ENCODE measurements at regions not wholly inside any gene's neighbourhood (a gene's known extent, or its start where the extent isn't known, plus 50 kb on each side); places are given as distances from the start of the nearest gene placed in this dataset.

GRCh38 chrX:109934935-109935334 is 68.0 kb upstream of the TMEM164 start:
- no peaks in the 10 kb centered on the region for H3K36me3 ChIP-seq (replicated peaks in 1 of 2; ENCODE audit: insufficient read depth in 1 of 2, low read depth in 2 of 2)
- TF ChIP-seq CTCF (IDR thresholded peaks at IDR 0.05) (no peak), POLR2A (IDR thresholded peaks at IDR 0.05) (no peak)
- H3K4me3 ChIP-seq = no peak overlapping the region
- intact Hi-C loops (cut with DNase I) = no loop called here
- ATAC-seq (no peak), DNase-seq (no peak)
- no peak overlapping the region for H3K27ac ChIP-seq
- H3K27me3 ChIP-seq = no peaks in the 10 kb centered on the region
- H3K9me3 ChIP-seq = no peaks in the 10 kb centered on the region
- no peaks in the 10 kb centered on the region for H3K4me1 ChIP-seq
- WGBS, 2 donors = 61 to 71% methylated on average over 5 of the region's 5 CpGs

- no peaks in the 10 kb centered on the region for H3K27me3 ChIP-seq
- no peak for DNase-seq
- TF ChIP-seq POLR2A (IDR thresholded peaks at IDR 0.05) (no peak), CTCF (IDR thresholded peaks at IDR 0.05) (no peak)
- intact Hi-C loops (cut with DNase I) = no loop called here
- no peak overlapping the region for H3K4me3 ChIP-seq
- ATAC-seq = no peak
- no peak overlapping the region for H3K27ac ChIP-seq
- no peaks in the 10 kb centered on the region for H3K4me1 ChIP-seq
- no peaks in the 10 kb centered on the region for H3K9me3 ChIP-seq
- WGBS, 2 donors = 96 to 100% methylated on average over 1 to 3 of the region's 3 CpGs
- H3K36me3 ChIP-seq (replicated peaks in 1 of 2; ENCODE audit: insufficient read depth in 1 of 2, low read depth in 2 of 2) = no peaks in the 10 kb centered on the region
Observed at GRCh38 chrX:109936114-109936513, 66.8 kb upstream of the TMEM164 start.

- intact Hi-C loops (cut with DNase I) = no loop called here
- ATAC-seq (no peak), DNase-seq (no peak)
- Histone ChIP-seq H3K4me3 (no peak overlapping the region), H3K36me3 (replicated peaks in 1 of 2; ENCODE audit: insufficient read depth in 1 of 2, low read depth in 2 of 2) (no peaks in the 10 kb centered on the region), H3K9me3 (no peaks in the 10 kb centered on the region), H3K27ac (no peak overlapping the region), H3K4me1 (no peaks in the 10 kb centered on the region), H3K27me3 (no peaks in the 10 kb centered on the region)
- 85 to 94% methylated on average over 4 of the region's 4 CpGs for WGBS, 2 donors
- no peak for TF ChIP-seq POLR2A (IDR thresholded peaks at IDR 0.05)
- TF ChIP-seq CTCF (IDR thresholded peaks at IDR 0.05) = no peak
Observed at GRCh38 chrX:109936598-109936997, 66.3 kb upstream of the TMEM164 start.

GRCh38 chrX:109939498-109939897 is 63.4 kb upstream of the TMEM164 start:
- Histone ChIP-seq H3K9me3 (no peaks in the 10 kb centered on the region), H3K36me3 (replicated peaks in 1 of 2; ENCODE audit: insufficient read depth in 1 of 2, low read depth in 2 of 2) (no peaks in the 10 kb centered on the region), H3K27me3 (no peaks in the 10 kb centered on the region), H3K27ac (no peak overlapping the region), H3K4me3 (no peak overlapping the region), H3K4me1 (no peaks in the 10 kb centered on the region)
- ATAC-seq = no peak
- TF ChIP-seq POLR2A (IDR thresholded peaks at IDR 0.05) = no peak
- no peak for TF ChIP-seq CTCF (IDR thresholded peaks at IDR 0.05)
- intact Hi-C loops (cut with DNase I) = no loop called here
- no peak for DNase-seq
- 88 to 100% methylated on average over 1 to 2 of the region's 2 CpGs for WGBS, 2 donors

- Histone ChIP-seq H3K27ac (no peak overlapping the region), H3K27me3 (no peaks in the 10 kb centered on the region), H3K4me3 (no peak overlapping the region), H3K36me3 (replicated peaks in 1 of 2; ENCODE audit: insufficient read depth in 1 of 2, low read depth in 2 of 2) (no peaks in the 10 kb centered on the region), H3K4me1 (no peaks in the 10 kb centered on the region), H3K9me3 (no peaks in the 10 kb centered on the region)
- intact Hi-C loops (cut with DNase I) = no loop called here
- no peak for ATAC-seq
- 100% methylated on average over 1 of the region's 2 CpGs for WGBS, 2 donors
- TF ChIP-seq POLR2A (IDR thresholded peaks at IDR 0.05) (no peak), CTCF (IDR thresholded peaks at IDR 0.05) (no peak)
- no peak for DNase-seq
Observed at GRCh38 chrX:109940411-109940810, 62.5 kb upstream of the TMEM164 start.
